Spleen (tissue), 11 donors: ENCODE measurements at regions not wholly inside any gene's neighbourhood (a gene's known extent, or its start where the extent isn't known, plus 50 kb on each side); places are given as distances from the start of the nearest gene placed in this dataset.

Experiments
- DNase-seq: peaks from one replicate; pipeline ENCODE4 v3.0.0-alpha.2; 2020
- H3K27ac ChIP-seq, 8 donors: fragments of 200-600 bp; sonication (generic) in 7 of 8; 1 replicate in 4 of 8; 2 replicates in 4 of 8; pipeline versions ENCODE4 v1.5.0 to v1.8.0; 2016 to 2021; ENCODE audit warnings: inconsistent platforms in 4 of 8, mild to moderate bottlenecking in 4 of 8, moderate library complexity in 1 of 8
- H3K27me3 ChIP-seq, 7 donors: fragments of 200-600 bp; sonication (generic) in 6 of 7; replicated peaks in 1 of 7; 1 replicate in 4 of 7; 2 replicates in 3 of 7; pipeline versions ENCODE4 v1.5.0 to v1.8.0; 2016 to 2021; ENCODE audit warnings: inconsistent platforms in 3 of 7, mild to moderate bottlenecking in 1 of 7
- H3K36me3 ChIP-seq, 6 donors: fragments of 200-600 bp; sonication (generic) in 5 of 6; 1 replicate in 4 of 6; 2 replicates in 2 of 6; pipeline versions ENCODE4 v1.5.0 to v1.8.0; 2016 to 2021; ENCODE audit warnings: inconsistent platforms in 2 of 6
- H3K4me1 ChIP-seq, 6 donors: fragments of 200-600 bp; sonication (generic) in 5 of 6; 1 replicate in 3 of 6; 2 replicates in 3 of 6; pipeline versions ENCODE4 v1.5.0 to v1.8.0; 2016 to 2021; ENCODE audit warnings: inconsistent platforms in 3 of 6
- H3K4me3 ChIP-seq, 8 donors: fragments of 200-600 bp; sonication (generic) in 7 of 8; 1 replicate in 4 of 8; 2 replicates in 4 of 8; pipeline versions ENCODE4 v1.5.0 to v1.8.0; 2016 to 2021; ENCODE audit warnings: inconsistent platforms in 4 of 8, mild to moderate bottlenecking in 4 of 8, moderate library complexity in 2 of 8
- H3K9me3 ChIP-seq, 8 donors: fragments of 200-600 bp; sonication (generic) in 7 of 8; 1 replicate in 4 of 8; 2 replicates in 4 of 8; pipeline versions ENCODE4 v1.5.0 to v1.8.0; 2016 to 2021; ENCODE audit warnings: inconsistent platforms in 4 of 8
- CTCF ChIP-seq, 11 experiments: fragments of 200-600 bp in 7 of 11; fragments of 450-650 bp in 4 of 11; sonication (generic) in 4 of 11; IDR thresholded peaks in 8 of 11; conservative IDR thresholded peaks in 3 of 11; 1 replicate in 7 of 11; 2 replicates in 4 of 11; pipeline versions ENCODE4 v1.4.0 to v1.8.0; 2016 to 2021; ENCODE audit warnings: antibody characterized with exemption in 11 of 11, inconsistent platforms in 4 of 11, mild to moderate bottlenecking in 1 of 11
- POLR2A ChIP-seq, 3 donors: fragments of 450-650 bp; IDR thresholded peaks; one replicate each; pipeline ENCODE4 v1.5.1; 2017; ENCODE audit warnings: antibody characterized with exemption in 3 of 3, mild to moderate bottlenecking in 1 of 3
- POLR2AphosphoS5 ChIP-seq, 3 donors: sonication (generic); formaldehyde crosslinking; IDR thresholded peaks; one replicate each; pipeline ENCODE4 v1.5.1; 2017; ENCODE audit warnings: antibody characterized with exemption in 3 of 3
- WGBS, 5 donors: extraction: QIAGEN DNeasy Blood & Tissue Kit in 3 of 5; methylation state at CpG; one replicate each; pipeline versions ENCODE4 v1.1.5 to v1.1.7; 2013 to 2018; 5-methylcytosine and 5-hydroxymethylcytosine counted together
- intact Hi-C: fragments of 100-400 bp; cut with DNase I; formaldehyde crosslinking; loops from one replicate; pipeline ENCODE4 v1.15.0; 2023; ENCODE audit warnings: low total_unique reads
- donor health status: healthy with polysubstance abuse.
- donor health status: DM: no; HTN: no; CAD: no; lungs with moderate emphysema.
- donor health status: DM: no; HTN: no; CAD: no.
- donor health status: Bipolar disorder and iron deficiency.
- donor health status: healthy.
- donor health status: DM: no; HTN: no; CAD: no.
- donor health status: DM: yes; HTN: yes; CAD: no.

DNA sequence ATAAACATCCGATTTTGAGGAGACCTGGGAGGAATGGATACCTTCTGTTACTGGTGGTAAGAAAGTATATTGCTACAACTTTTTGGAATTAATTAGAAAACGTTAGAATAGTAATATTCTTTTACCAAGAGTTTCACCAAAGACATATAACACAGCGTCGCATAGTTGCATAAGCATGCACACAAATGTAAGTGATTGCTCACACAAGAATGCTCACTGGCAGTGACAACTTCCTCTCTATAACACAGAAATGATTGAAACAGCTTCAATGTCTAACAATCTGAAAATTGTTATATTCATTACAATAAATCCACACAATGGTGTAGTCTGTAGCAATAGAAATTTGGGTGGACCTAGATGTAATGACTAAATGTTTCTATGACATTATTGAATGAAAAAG lies 998.6 kb downstream of the TTLL7 start:
- intact Hi-C loops: no loop called here
- no peak for TF ChIP-seq POLR2AphosphoS5 (IDR thresholded peaks at IDR 0.05)
- no peak for TF ChIP-seq CTCF (IDR thresholded peaks at IDR 0.05 in 8 of 11, conservative IDR thresholded peaks at IDR 0.05 in 3 of 11)
- no peak for TF ChIP-seq POLR2A (IDR thresholded peaks at IDR 0.05)
- 77 to 85% (median 81%) methylated on average over 4 of the region's 4 CpGs for WGBS, 5 donors

DNA sequence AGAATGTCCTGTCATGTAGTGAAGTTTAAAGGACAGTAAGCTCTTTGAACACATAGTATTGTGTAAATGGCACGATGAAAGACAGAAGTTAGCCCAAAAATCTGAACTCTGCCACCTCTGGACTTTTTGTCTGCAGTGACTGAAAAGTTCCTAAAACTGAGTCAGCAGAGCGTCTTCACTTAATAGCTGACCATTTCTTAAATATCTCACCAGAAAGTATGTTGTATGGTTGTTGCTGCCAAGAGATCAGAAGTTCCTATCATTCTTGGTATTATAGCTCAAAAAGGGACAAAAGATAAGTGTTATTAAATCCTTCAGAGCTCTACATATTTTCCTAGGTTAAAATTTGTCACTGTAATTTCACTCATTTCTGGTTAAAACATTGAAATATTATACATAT lies 1003.0 kb downstream of the TTLL7 start:
- no peaks in the 10 kb centered on the region for H3K27me3 ChIP-seq
- H3K36me3 ChIP-seq: no peaks in the 10 kb centered on the region
- intact Hi-C loops: no loop called here
- WGBS, 5 donors: 68 to 84% (median 76%) methylated on average over 2 of the region's 2 CpGs
- no peak overlapping the region for H3K27ac ChIP-seq
- H3K4me1 ChIP-seq: no peaks in the 10 kb centered on the region
- peaks cover 0 to 13% (median 8%) of the 10 kb centered on the region in 8 donors for H3K9me3 ChIP-seq
- H3K4me3 ChIP-seq: no peak overlapping the region
- no peak for DNase-seq
- TF ChIP-seq POLR2AphosphoS5 (IDR thresholded peaks at IDR 0.05) (no peak), CTCF (IDR thresholded peaks at IDR 0.05 in 8 of 11, conservative IDR thresholded peaks at IDR 0.05 in 3 of 11) (no peak), POLR2A (IDR thresholded peaks at IDR 0.05) (no peak)

More for the DNA sequence above, 998.6 kb downstream of the TTLL7 start:
- Histone ChIP-seq H3K27me3 (no peaks in the 10 kb centered on the region), H3K4me1 (no peaks in the 10 kb centered on the region), H3K27ac (no peak overlapping the region), H3K9me3 (no peaks in the 10 kb centered on the region), H3K4me3 (no peak overlapping the region), H3K36me3 (no peaks in the 10 kb centered on the region)
- DNase-seq: no peak

GRCh38 chr1:82994616-82995263 lies 1004.2 kb downstream of the TTLL7 start:
- TF ChIP-seq POLR2A (IDR thresholded peaks at IDR 0.05): no peak
- TF ChIP-seq POLR2AphosphoS5 (IDR thresholded peaks at IDR 0.05): no peak
- TF ChIP-seq CTCF (IDR thresholded peaks at IDR 0.05 in 8 of 11, conservative IDR thresholded peaks at IDR 0.05 in 3 of 11): no peak
- no peak overlapping the region for H3K27ac ChIP-seq
- intact Hi-C loops: no loop called here
- H3K4me3 ChIP-seq: no peak overlapping the region
- H3K27me3 ChIP-seq: no peaks in the 10 kb centered on the region
- DNase-seq: no peak
- 21 to 27% (median 23%) methylated on average over 3 of the region's 3 CpGs for WGBS, 5 donors
- peaks cover 0 to 13% (median 8%) of the 10 kb centered on the region in 8 donors for H3K9me3 ChIP-seq
- no peaks in the 10 kb centered on the region for H3K4me1 ChIP-seq
- H3K36me3 ChIP-seq: no peaks in the 10 kb centered on the region

GRCh38 chr1:82991569-82991968 lies 1007.4 kb downstream of the TTLL7 start:
- intact Hi-C loops: no loop called here
- Histone ChIP-seq H3K36me3 (no peaks in the 10 kb centered on the region), H3K4me3 (no peak overlapping the region), H3K4me1 (no peaks in the 10 kb centered on the region), H3K27ac (no peak overlapping the region), H3K27me3 (no peaks in the 10 kb centered on the region), H3K9me3 (peaks cover 0 to 13% (median 8%) of the 10 kb centered on the region in 8 donors)
- WGBS, 5 donors: 53 to 70% (median 58%) methylated on average over 2 of the region's 2 CpGs
- no peak for DNase-seq
- TF ChIP-seq POLR2A (IDR thresholded peaks at IDR 0.05) (no peak), CTCF (IDR thresholded peaks at IDR 0.05 in 8 of 11, conservative IDR thresholded peaks at IDR 0.05 in 3 of 11) (no peak), POLR2AphosphoS5 (IDR thresholded peaks at IDR 0.05) (no peak)
